Activated CD4-positive, alpha-beta T cell treated with anti-CD3 and anti-CD28 coated beads for 1 hour (primary cell): ENCODE measurements at regions not wholly inside any gene's neighbourhood (a gene's known extent, or its start where the extent isn't known, plus 50 kb on each side); places are given as distances from the start of the nearest gene placed in this dataset.
"Not testable (repeated sequence)": the region's sequence is repeated elsewhere in the genome, so short reads cannot be mapped to it uniquely, and the experiment has no call there.

Source experiments
- DNase-seq: peaks from one replicate; pipeline ENCODE4 v3.0.0-alpha.2; 2020

DNA sequence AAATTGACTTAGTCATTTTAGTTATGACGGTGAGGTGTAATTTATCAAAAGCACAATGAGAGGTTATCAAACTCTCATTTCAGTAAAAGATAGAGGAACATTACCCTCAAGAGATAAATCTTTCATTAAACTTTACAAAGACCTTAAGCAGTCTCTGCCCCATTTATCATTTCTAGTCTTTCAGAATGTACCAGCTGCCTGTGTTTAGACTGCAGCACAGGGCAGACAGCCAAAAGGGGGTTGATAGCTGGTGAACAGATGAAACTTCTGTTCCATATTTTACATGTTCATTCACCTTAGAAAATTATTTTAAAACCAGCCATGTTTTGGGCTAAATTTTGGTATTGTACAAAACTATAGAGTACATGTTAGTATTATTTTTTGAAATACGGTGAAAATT is 514.6 kb upstream of the CNTN3 start:
- DNase-seq: no peak

DNA sequence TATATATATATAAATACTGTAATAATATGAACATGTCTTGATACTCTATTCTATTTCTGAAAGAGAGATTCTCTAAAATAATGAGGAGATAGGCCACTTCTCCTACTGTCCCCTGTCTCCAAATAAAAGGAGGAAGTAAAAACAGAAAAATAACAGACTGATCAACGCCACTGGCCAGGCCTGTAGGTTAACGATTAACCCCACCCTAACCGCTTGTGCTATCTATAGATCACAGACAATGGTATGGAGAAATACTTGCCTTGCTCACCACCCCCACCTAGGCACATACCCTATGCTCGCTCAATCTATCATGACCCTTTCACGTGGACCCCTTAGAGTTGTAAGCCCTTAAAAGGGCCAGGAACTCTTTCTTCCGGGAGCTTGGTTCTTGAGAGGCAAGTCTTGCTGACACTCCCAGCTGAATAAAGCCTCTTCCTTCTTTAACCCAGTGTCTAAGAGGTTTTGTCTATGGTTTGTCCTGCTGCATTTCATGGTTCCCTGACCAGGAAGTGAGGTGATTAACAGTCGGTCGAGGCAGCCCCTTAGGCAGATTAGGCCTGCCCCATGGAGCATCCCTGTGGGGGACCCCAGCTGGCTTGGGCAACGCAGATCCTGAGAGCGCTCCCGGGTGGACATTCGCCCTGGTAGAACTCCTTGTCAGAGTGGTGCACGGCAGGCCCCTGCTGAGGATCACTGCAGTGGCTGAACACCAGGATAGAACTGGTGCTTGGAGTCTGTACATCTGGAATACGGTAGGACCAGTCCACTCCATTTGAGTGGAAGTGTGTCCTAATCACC is 521.8 kb upstream of the CNTN3 start:
- no peak for DNase-seq

DNA sequence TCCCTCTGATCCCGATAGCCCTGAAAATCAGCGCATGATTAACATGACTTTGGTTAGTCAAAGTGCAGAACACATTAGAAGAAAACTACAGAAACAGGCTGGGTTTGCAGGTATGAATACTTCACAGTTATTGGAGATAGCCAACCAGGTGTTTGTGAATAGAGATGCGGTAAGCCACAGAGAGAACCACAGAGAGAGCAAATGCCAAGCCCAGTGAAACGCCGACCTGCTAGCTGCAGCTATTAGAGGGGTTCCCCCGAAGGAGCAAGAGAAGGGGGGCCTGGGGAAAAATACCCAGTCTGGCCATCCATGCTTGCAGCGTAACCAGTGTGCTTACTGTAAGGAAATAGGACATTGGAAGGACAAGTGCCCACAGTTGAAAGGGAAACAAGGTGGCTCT is 523.9 kb upstream of the CNTN3 start:
- DNase-seq: no peak

- no peak for DNase-seq
Observed at GRCh38 chr3:75140904-75141615, 523.1 kb upstream of the FRG2C start.

DNA sequence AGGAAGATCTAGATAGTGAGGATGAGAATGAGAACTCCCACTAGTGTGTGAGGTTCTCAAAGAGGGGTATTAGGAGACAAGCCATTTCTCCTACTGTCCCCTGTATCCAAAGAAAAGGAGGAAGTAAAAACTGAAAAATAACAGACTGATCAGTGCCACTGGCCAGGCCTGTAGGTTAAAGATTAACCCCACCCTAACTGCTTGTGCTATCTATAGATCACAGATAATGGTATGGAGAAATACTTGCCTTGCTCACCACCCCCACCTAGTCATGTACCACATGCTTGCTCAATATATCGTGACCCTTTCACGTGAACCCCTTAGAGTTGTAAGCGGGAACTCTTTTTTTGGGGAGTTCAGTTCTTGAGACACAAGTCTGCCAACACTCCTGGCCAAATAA is 519.7 kb upstream of the FRG2C start:
- no peak for DNase-seq

DNA sequence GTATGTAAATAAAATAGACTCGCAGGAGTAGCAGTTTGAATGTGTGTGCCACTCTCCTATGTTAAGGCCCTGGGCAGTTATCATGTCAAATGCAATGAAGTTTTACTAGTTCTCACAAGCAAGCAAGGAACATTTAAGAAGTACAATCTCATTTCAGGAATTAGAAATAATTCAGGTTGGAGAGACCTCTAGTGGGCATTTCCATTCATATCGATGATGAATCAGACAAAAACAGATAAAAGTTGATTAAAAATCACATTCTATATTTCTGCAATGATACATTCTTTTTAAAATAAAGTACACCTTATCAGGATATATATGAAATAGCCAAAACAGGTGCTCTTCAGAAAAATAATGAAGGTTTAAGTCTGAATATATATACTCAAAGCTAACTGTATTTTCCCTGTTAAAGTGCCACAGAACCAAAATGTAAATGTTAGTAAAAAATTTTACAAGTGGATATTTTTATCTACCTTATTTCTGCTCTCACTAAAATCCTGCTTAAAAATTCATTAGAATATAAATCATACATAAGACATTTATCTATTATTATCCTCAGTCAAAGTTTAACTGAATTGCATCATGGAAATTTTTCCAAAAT is 492.4 kb upstream of the FRG2C start:
- DNase-seq: no peak

GRCh38 chr3:75176937-75177336 is 487.2 kb upstream of the FRG2C start:
- no peak for DNase-seq

DNA sequence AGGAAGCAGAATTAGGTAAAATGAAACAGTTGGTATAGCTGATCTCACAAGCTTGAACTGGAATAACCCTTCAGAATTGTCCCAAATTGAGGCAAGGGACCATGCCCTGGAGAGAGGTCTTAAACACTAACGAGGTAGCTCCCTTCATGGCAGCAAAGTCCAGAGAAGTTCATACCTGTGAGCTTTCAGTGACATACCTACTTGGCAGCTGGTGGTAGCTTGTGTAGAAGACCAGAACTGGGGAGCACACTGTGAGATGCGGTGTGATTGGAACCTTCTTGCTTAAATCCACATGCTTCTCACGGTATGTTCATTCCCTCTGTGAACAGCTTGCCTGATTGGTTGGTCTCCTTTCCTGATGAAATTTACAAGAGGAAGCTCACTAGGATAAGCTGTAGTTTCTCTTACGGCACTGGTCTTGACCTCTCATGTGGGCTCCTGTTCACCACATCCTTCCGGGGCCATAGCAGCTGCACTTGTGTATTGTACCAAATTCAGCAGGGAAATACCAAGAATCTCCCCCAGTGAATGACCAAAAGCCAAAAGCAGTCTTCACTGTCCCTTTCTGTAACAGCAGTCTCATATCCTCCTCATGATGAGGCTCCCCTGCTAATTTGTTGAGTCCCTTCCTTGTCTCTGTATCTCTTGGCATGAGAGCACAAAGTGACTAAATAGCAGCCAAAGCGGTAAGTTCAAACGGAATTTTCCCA is 483.7 kb upstream of the FRG2C start:
- DNase-seq: no peak

DNA sequence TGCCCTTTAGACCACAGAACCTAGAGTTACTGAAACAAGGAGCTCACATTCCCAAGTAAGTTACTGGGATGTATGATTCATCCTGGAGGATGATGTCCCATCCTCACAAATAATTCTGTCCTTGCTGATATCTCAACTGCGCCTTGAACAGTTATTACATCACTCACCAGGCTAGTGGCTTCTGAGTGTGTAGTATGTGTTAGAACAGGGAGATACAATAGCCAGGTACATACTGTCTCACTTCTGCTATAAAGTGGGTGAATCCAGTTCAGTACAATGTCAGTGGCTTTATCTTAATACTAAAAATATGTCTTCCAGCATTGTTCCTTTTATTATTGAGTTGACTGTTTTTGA is 483.2 kb upstream of the FRG2C start:
- no peak for DNase-seq

GRCh38 chr3:75188962-75189361 is 475.2 kb upstream of the FRG2C start:
- no peak for DNase-seq

DNA sequence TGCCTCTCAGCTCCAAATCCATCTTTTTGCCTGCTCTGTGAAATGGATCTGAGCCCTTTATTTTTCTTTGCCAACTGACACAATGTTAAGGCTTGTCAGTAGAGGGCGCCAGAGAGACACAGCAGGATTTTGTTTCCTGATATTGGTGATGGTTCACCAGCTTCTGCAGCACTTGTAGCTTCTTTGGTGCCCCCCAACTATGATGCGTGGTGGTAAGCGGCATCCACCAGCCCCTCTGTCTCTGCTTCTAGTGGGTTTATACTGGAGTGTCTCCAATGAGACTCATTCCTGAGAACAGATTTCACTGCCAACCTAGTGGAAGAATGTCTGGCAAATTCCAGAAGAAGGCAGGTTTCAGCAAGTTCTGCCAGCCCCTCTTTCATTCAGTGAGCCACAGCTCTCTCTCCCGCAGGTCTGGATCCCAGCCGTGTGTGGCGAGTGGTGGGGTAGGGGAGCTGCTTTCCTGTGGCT is 471.9 kb upstream of the FRG2C start:
- peak; percentile 9 for DNase-seq

DNA sequence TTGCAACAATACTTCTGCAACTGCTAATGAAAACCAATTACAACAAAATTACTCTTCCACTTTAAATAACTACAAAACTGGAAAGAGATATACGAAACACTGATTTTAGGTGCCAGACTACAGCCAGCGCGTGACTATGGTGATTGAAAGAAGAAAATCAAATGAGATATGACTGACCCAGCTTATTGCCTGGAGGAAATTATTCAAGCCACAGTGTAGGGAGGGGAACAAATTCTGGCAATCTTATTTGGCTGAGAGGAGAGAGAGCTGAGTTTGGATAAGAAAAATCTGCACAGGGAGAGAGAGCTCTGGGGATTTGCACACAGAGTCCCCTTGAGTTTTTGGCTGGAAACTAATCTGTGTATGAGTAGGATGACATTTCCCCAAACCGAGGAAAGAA is 470.3 kb upstream of the FRG2C start:
- no peak for DNase-seq

- not testable (repeated sequence) for DNase-seq
Observed at GRCh38 chr3:75214332-75214731, 449.8 kb upstream of the FRG2C start.

GRCh38 chr3:75218577-75218976 is 445.6 kb upstream of the FRG2C start:
- DNase-seq: no peak

DNA sequence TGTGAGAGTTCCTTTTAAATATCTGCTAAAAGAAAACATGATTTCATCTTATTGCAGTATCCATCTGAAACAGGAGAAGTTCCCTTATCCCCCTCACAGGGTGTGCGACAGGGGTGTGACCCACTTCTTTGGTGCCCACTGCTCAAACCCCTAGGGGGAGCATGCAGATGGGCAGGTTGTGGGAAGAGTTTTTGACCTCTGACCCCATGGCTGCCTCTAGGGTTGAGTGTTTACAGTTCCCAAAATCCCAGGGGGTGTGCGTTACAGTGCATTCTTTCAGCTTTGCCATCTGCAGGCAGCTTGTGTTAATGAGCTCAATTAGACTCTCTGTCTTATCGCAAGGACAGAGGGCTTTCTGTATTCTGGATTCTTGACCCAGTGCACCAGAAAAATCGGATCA is 443.2 kb upstream of the FRG2C start:
- DNase-seq: no peak

- DNase-seq: no peak
Observed at GRCh38 chr3:75224412-75224811, 439.7 kb upstream of the FRG2C start.

GRCh38 chr3:75232216-75232615 is 431.9 kb upstream of the FRG2C start:
- DNase-seq: no peak

DNA sequence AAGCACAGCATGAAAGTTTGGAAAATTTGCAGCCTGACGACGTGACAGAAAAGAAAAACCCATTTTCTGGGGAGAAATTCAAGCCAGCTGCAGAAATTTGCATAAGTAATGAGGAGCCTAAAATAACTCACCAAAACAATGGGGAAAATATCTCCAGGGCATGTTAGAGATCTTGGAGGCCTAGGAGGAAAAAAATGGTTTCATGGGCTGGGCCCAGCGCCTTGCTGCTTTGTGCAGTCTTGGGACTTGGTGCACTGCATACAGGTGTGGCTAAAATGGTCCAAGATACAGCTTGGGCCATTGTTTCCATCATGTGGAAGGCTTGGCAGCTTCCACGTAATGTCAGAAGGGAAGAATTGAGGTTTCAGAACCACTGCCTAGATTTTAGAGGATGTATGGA is 428.5 kb upstream of the FRG2C start:
- DNase-seq: no peak

DNA sequence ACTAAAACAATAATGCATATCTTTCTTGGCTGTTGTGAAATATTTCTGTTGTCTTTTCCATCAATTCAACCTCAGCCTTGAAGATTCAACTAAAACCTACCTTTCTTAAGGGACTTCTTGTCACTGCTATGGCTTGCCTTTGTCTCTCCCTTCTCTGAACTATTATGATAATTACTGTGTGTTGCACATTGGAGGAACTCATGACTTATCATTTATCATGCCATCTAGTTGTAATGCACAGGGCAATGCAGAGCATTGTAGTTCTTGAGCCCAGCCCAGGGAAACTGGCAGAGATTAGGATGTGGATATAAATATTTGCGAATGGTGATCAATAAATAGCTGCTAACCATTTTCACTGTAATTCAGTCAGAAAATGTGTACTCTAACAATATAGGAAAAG is 427.1 kb upstream of the FRG2C start:
- no peak for DNase-seq

DNA sequence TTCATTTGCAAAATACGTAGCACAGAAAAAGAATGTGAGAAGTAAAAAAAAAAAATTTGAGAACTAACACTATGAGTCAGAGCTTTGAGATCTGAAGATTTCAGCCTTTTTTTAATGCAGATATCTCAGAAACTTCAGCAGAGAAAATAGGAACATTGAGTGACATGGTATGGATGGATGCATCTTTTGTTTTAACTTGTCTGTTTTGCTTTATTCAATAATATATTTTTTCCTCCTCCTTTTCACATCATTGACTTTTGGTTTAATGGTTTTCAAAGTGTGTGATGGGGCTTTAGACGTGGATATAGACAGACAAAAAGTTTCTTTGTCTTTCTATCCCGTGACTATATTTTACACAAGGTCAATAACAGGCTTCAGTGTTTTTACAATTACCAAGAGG is 426.7 kb upstream of the FRG2C start:
- DNase-seq: no peak

DNA sequence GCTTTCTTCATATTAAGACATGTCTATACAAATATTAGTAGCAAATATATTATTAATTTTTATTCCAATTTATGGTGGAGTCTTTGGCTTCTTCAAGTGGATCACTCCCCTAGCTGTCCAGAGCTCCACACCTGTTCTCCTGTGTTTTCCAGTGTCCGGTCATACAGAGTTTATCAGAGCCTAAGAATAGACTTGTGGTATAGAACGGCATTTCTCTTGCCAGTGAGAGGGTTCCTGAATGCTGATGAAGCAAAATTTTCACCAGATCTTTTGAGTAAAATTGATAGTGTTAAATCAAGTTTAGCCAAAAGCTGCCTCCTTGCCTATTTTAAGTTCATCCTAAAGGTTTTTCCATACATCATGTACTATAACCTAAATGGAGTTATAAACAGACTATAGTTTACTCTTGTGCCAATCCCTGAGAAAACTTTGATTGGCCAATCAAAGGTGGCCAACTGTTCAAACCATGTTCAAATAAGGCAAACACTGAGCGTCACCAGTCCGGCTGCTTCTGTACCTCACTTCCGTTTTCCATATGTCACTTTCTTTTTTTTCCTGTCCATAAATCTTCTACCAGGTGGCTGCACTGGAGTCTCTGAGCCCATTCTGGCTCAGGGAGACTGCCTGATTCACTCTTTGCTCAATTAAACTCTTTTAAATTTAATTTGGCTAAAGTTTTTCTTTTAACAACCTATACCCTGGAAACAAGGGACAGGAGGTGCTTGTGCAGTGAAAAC is 422.7 kb upstream of the FRG2C start:
- DNase-seq: not testable (repeated sequence)

GRCh38 chr3:75242012-75242735 is 422.0 kb upstream of the FRG2C start:
- DNase-seq: no peak
